NCI-H446 treated with DMSO at 0.1 percent for 48 hours (cell line): ENCODE measurements at regions not wholly inside any gene's neighbourhood (a gene's known extent, or its start where the extent isn't known, plus 50 kb on each side); places are given as distances from the start of the nearest gene placed in this dataset.
A peak's percentile ranks its signal among the peaks of the same experiment; 100 is the strongest.

Experiments used
- DNase-seq: peaks from one replicate; lab custom pipeline; 2025; lab: John Stamatoyannopoulos, UW

- no peak for DNase-seq
These were observed 87.1 kb upstream of the CPEB4 start for GRCh38 chr5:173801006-173801405.

GRCh38 chr5:173802670-173803165 is 85.4 kb upstream of the CPEB4 start:
- no peak for DNase-seq

- DNase-seq: no peak
These were observed 83.6 kb upstream of the CPEB4 start for GRCh38 chr5:173804579-173804978.

- DNase-seq: no peak
These were observed 81.7 kb upstream of the CPEB4 start for GRCh38 chr5:173806270-173807035.

- no peak for DNase-seq
These were observed 80.9 kb upstream of the CPEB4 start for GRCh38 chr5:173807181-173807655.

- DNase-seq: no peak
These were observed 79.9 kb upstream of the CPEB4 start for GRCh38 chr5:173808079-173808808.

- no peak for DNase-seq
These were observed 79.1 kb upstream of the CPEB4 start for GRCh38 chr5:173809014-173809413.

GRCh38 chr5:173812811-173813550 is 75.2 kb upstream of the CPEB4 start:
- no peak for DNase-seq

GRCh38 chr5:173814053-173814452 is 74.1 kb upstream of the CPEB4 start:
- no peak for DNase-seq

GRCh38 chr5:173815571-173815970 is 72.6 kb upstream of the CPEB4 start:
- DNase-seq: no peak

GRCh38 chr5:173816728-173817127 is 71.4 kb upstream of the CPEB4 start:
- DNase-seq: no peak

GRCh38 chr5:173817561-173817960 is 70.6 kb upstream of the CPEB4 start:
- DNase-seq: no peak

- DNase-seq: no peak
These were observed 68.6 kb upstream of the CPEB4 start for GRCh38 chr5:173819521-173819920.

GRCh38 chr5:173823274-173823644 is 64.9 kb upstream of the CPEB4 start:
- DNase-seq: no peak

- no peak for DNase-seq
These were observed 64.2 kb upstream of the CPEB4 start for GRCh38 chr5:173823721-173824567.

- DNase-seq: no peak
These were observed 62.8 kb upstream of the CPEB4 start for GRCh38 chr5:173825215-173825865.

- DNase-seq: no peak
These were observed 62.1 kb upstream of the CPEB4 start for GRCh38 chr5:173826086-173826427.

- no peak for DNase-seq
These were observed 61.5 kb upstream of the CPEB4 start for GRCh38 chr5:173826428-173827350.

GRCh38 chr5:173828952-173829351 is 59.2 kb upstream of the CPEB4 start:
- no peak for DNase-seq

- peak; percentile 31 for DNase-seq
These were observed 58.3 kb upstream of the CPEB4 start for GRCh38 chr5:173829826-173830225.
